ENCODE measurements at regions not wholly inside any gene's neighbourhood (a gene's known extent, or its start where the extent isn't known, plus 50 kb on each side); places are given as distances from the start of the nearest gene placed in this dataset.
A peak's percentile ranks its signal among the peaks of the same experiment; 100 is the strongest.

DNA sequence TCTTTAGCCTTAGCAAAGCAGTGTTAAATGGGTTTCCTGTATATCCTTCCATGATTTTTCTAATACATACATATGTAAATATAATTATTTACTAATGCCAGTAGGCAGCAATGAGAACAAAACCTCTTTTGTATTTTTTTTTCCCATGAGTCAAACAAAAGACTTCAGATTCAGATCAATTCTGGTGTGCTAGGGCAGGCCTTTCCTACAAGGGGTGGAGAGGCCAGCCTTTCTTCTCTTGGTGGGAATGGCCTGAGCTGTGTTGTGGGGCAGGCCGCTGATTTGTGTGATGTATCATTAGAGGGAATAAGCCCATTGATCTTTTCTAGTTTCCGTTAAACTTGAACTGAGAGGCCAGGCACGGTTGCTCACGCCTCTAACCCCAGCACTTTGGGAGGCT, 115.5 kb upstream of the DMRT1 start:
- no peak for ATAC-seq
- Histone ChIP-seq H3K27ac (peak overlapping the region in 3 of 12 donors; percentile 2 to 47 (median 21)), H3K4me3 (no peak overlapping the region), H3K27me3 (no peaks in the 10 kb centered on the region), H3K4me1 (peaks cover 0 to 34% (median 8%) of the 10 kb centered on the region in 12 donors), H3K36me3 (peaks cover 0 to 35% (median 11%) of the 10 kb centered on the region in 9 donors), H3K9me3 (no peaks in the 10 kb centered on the region)
- 90 to 99% (median 95%) methylated on average over 4 of the region's 4 CpGs for WGBS, 4 donors
- no peak for DNase-seq
- TF ChIP-seq, protein P1, sequence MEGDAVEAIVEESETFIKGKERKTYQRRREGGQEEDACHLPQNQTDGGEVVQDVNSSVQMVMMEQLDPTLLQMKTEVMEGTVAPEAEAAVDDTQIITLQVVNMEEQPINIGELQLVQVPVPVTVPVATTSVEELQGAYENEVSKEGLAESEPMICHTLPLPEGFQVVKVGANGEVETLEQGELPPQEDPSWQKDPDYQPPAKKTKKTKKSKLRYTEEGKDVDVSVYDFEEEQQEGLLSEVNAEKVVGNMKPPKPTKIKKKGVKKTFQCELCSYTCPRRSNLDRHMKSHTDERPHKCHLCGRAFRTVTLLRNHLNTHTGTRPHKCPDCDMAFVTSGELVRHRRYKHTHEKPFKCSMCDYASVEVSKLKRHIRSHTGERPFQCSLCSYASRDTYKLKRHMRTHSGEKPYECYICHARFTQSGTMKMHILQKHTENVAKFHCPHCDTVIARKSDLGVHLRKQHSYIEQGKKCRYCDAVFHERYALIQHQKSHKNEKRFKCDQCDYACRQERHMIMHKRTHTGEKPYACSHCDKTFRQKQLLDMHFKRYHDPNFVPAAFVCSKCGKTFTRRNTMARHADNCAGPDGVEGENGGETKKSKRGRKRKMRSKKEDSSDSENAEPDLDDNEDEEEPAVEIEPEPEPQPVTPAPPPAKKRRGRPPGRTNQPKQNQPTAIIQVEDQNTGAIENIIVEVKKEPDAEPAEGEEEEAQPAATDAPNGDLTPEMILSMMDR (IDR thresholded peaks at IDR 0.05) = no peak
- no peak for TF ChIP-seq POLR2A (IDR thresholded peaks at IDR 0.05)
- intact Hi-C loops (cut with DNase I) = no loop called here

- no peak for ATAC-seq
- intact Hi-C loops (cut with DNase I) = no loop called here
- H3K36me3 ChIP-seq = peaks cover 0 to 45% (median 22%) of the 10 kb centered on the region in 9 donors
- no peak for TF ChIP-seq POLR2A (IDR thresholded peaks at IDR 0.05)
- H3K4me3 ChIP-seq = no peak overlapping the region
- H3K4me1 ChIP-seq = peaks cover 0 to 20% (median 4%) of the 10 kb centered on the region in 12 donors
- WGBS, 4 donors = 60 to 75% (median 65%) methylated on average over 1 of the region's 1 CpG
- H3K9me3 ChIP-seq = no peaks in the 10 kb centered on the region
- no peaks in the 10 kb centered on the region for H3K27me3 ChIP-seq
- no peak for DNase-seq
- H3K27ac ChIP-seq = peak overlapping the region in 1 of 12 donors; percentile 20
These were observed 113.7 kb upstream of the DMRT1 start for GRCh38 chr9:727767-728166.

DNA sequence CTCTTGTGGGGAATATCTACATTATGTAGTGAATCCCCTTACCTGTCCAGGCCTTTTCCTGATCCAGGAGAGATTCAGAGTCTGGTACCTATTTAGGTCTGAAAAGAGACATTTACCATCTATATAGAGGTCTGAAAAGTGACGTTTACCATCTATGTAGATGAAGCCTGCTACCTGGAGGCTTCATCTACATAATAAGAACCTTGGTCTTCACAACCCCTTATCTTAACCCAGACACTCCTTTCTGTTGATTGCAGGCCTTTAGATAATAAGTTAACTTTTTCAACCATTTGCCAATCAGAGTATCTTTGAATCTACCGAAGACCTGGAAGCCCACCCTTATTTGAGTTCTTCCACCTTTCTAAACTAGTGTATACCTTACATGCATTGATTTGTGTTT, 113.0 kb upstream of the DMRT1 start:
- peaks cover 0 to 52% (median 27%) of the 10 kb centered on the region in 9 donors for H3K36me3 ChIP-seq
- no peak overlapping the region for H3K4me3 ChIP-seq
- 85 to 93% (median 90%) methylated on average over 2 of the region's 2 CpGs for WGBS, 4 donors
- H3K27me3 ChIP-seq = no peaks in the 10 kb centered on the region
- intact Hi-C loops (cut with DNase I) = no loop called here
- H3K4me1 ChIP-seq = peaks cover 0 to 18% (median 4%) of the 10 kb centered on the region in 12 donors
- TF ChIP-seq, protein P1 (IDR thresholded peaks at IDR 0.05) = no peak
- no peak for TF ChIP-seq POLR2A (IDR thresholded peaks at IDR 0.05)
- DNase-seq (no peak), ATAC-seq (no peak)
- peak overlapping the region in 1 of 12 donors; percentile 20 for H3K27ac ChIP-seq
- H3K9me3 ChIP-seq = no peaks in the 10 kb centered on the region

DNA sequence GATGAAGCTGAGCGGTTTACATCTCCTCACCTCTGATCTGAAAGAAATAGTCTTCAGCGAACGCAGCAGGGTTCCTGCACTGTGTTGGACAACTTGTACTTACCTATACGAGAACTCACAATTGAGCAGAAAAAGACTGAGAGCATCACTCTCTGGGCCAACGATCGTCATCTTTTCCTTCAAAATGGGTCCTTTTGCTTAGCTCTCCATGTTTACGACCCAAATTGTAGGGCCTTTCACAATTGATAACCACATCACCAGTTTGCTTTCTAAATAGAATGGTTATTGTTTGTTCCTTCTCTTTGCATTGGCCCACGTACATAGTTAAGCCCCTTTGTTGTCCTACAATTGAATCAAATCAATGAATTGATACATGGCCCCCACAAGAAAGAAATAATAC, 110.0 kb upstream of the DMRT1 start:
- ATAC-seq (no peak), DNase-seq (no peak)
- Histone ChIP-seq H3K4me1 (peaks cover 8 to 45% (median 19%) of the 10 kb centered on the region in 12 donors), H3K4me3 (no peak overlapping the region), H3K27me3 (no peaks in the 10 kb centered on the region), H3K36me3 (peaks cover 0 to 66% (median 37%) of the 10 kb centered on the region in 9 donors), H3K27ac (no peak overlapping the region), H3K9me3 (no peaks in the 10 kb centered on the region)
- TF ChIP-seq, protein P1 (IDR thresholded peaks at IDR 0.05) = no peak
- no peak for TF ChIP-seq POLR2A (IDR thresholded peaks at IDR 0.05)
- intact Hi-C loops (cut with DNase I) = no loop called here
- WGBS, 4 donors = 93 to 99% (median 96%) methylated on average over 8 of the region's 8 CpGs

Data from heart left ventricle (tissue), 16 donors.